ENCODE measurements at regions not wholly inside any gene's neighbourhood (a gene's known extent, or its start where the extent isn't known, plus 50 kb on each side); places are given as distances from the start of the nearest gene placed in this dataset.

DNA sequence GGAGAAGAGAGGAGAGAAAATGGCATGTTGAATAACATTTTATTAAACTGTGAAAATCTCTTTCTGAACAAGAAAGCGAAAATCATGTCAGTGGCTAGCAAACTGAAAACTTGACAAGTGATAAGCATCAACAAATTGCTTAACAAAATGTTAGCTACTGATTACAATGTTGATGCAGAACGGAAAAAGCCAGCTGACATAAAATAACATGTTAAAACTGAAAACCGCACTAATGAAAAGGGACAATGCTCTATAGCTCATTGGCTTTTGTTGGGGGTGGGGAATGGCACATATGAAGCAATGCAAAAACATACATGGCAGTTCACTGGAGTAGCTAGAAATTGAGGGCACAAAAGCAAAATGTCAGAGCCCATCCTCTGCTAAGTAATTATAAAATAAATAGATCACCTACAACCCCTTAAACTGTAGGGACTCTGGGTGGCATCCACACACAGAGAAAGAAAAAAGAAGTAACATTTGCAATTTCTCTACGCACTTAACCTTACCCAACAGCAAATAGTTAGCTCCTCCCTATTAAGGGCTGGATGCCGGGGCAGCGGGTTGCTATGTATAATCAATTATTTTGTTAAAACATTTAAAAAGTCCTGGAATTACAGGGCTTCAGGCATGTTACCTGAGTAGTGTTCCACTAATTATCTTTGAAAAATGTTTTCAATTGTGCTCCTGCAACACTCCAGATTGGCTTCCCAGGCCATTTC is 129.2 kb upstream of the USP15 start:
- intact Hi-C loops (cut with DNase I; ENCODE audit: low total_unique reads): no loop called here
- TF ChIP-seq, protein P1, sequence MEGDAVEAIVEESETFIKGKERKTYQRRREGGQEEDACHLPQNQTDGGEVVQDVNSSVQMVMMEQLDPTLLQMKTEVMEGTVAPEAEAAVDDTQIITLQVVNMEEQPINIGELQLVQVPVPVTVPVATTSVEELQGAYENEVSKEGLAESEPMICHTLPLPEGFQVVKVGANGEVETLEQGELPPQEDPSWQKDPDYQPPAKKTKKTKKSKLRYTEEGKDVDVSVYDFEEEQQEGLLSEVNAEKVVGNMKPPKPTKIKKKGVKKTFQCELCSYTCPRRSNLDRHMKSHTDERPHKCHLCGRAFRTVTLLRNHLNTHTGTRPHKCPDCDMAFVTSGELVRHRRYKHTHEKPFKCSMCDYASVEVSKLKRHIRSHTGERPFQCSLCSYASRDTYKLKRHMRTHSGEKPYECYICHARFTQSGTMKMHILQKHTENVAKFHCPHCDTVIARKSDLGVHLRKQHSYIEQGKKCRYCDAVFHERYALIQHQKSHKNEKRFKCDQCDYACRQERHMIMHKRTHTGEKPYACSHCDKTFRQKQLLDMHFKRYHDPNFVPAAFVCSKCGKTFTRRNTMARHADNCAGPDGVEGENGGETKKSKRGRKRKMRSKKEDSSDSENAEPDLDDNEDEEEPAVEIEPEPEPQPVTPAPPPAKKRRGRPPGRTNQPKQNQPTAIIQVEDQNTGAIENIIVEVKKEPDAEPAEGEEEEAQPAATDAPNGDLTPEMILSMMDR (IDR thresholded peaks at IDR 0.05): no peak
- TF ChIP-seq POLR2A (IDR thresholded peaks at IDR 0.05): no peak
- WGBS, 2 donors: 82% methylated on average over 6 of the region's 6 CpGs

DNA sequence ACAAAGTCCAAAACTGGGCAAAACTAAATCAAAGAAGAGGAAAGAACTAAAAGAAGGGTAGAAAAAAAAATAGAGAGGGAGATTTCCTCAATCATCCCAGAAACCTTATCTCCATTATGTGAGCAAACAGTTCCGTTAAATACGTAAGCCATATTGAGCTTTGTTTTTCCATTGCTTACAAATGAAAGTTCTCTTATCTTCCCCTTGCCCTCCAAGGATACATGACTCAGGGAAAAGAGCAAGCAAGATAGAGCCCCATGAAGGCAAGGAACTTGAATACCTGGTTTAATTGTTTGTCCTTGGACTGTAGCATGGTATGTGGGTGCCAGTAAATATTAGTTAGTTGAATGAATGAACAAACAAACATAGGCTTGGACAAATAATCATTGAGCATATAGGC is 126.8 kb upstream of the USP15 start:
- intact Hi-C loops (cut with DNase I; ENCODE audit: low total_unique reads): no loop called here
- TF ChIP-seq, protein P1 (IDR thresholded peaks at IDR 0.05): no peak
- TF ChIP-seq POLR2A (IDR thresholded peaks at IDR 0.05): no peak
- 96 to 97% methylated on average over 2 of the region's 2 CpGs for WGBS, 2 donors
- H3K4me3 ChIP-seq (ENCODE audit: low read depth, poor library complexity, severe bottlenecking): no peak overlapping the region
- DNase-seq (ENCODE audit: low spot score in 2 of 2): no peak

More for the DNA sequence above, 129.2 kb upstream of the USP15 start:
- H3K4me3 ChIP-seq (ENCODE audit: low read depth, poor library complexity, severe bottlenecking): no peak overlapping the region
- DNase-seq (ENCODE audit: low spot score in 2 of 2): no peak

DNA sequence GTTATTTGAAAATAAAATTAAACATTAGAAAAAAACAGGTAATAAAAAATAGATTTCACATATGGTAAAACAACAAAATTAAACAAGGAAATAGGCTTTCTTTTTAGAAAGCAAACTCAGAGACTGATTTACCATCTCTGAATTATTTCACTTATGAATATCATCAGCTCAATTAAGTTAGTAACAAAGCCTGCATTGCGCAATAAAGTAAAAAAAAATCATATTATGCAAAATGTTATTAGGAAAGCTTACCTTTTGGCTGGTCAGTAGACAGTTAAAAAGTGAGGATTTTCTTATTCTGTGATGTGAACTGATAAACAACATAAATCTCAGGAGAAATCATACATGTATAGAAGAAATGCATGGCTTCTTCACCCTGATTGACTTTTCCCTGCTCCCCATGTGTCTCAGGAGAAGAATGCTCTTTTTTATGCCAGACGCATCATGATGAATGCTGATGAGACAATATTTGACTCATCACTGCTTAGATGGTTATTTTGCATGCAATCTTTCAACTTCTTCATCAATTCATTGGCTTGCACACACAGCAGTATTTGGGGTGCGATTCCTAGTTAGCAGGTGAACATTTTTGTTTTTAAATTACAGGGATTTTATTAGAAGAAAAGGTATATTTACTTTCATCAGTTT is 124.5 kb upstream of the USP15 start:
- no peak for DNase-seq (ENCODE audit: low spot score in 2 of 2)
- TF ChIP-seq POLR2A (IDR thresholded peaks at IDR 0.05): no peak
- TF ChIP-seq, protein P1 (IDR thresholded peaks at IDR 0.05): no peak
- no peak overlapping the region for H3K4me3 ChIP-seq (ENCODE audit: low read depth, poor library complexity, severe bottlenecking)
- WGBS, 2 donors: 68 to 82% methylated on average over 3 of the region's 3 CpGs
- intact Hi-C loops (cut with DNase I; ENCODE audit: low total_unique reads): no loop called here

DNA sequence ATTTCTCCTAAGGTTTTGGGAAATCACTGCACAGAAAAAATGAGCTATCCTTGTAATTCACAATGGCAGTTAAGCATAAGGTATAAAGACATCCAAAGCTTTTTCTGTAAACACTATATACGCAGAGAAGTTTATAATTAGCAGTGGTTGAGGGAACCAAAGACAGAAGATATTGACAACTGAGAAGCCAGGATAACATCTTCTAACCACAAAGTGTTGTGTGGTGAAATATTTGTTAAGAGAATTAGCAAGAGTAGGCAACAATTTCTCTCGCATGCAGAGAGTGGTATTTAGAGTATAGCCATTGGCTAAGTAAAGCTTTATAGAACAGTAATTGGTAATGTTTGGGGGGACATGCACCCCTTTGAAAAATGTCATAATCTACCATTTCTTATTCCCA is 123.7 kb upstream of the USP15 start:
- no peak for DNase-seq (ENCODE audit: low spot score in 2 of 2)
- intact Hi-C loops (cut with DNase I; ENCODE audit: low total_unique reads): no loop called here
- WGBS, 2 donors: 76 to 81% methylated on average over 2 of the region's 2 CpGs
- H3K4me3 ChIP-seq (ENCODE audit: low read depth, poor library complexity, severe bottlenecking): no peak overlapping the region
- TF ChIP-seq POLR2A (IDR thresholded peaks at IDR 0.05): no peak
- TF ChIP-seq, protein P1 (IDR thresholded peaks at IDR 0.05): no peak

DNA sequence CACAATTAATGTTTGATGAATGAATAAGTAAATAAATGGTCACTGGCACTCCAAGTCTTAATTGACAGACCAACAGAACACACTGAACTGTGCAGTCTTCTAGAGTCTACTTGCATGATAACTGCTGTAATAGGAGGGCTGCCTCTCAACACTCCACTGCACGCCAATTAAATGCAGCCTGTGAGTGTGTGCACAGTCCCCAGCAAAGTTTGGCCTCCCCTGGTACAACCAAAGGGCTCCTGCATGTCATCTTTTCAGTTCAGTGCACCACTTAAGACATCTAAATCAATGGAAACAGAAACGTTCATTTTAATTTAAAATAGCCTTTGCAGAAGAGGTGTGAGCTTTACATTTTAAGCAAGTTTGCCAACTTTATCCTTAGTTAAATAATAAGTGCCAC is 121.7 kb upstream of the USP15 start:
- TF ChIP-seq, protein P1 (IDR thresholded peaks at IDR 0.05): no peak
- no peak for TF ChIP-seq POLR2A (IDR thresholded peaks at IDR 0.05)
- no peak for DNase-seq (ENCODE audit: low spot score in 2 of 2)
- no peak overlapping the region for H3K4me3 ChIP-seq (ENCODE audit: low read depth, poor library complexity, severe bottlenecking)
- intact Hi-C loops (cut with DNase I; ENCODE audit: low total_unique reads): no loop called here
- WGBS, 2 donors: 66 to 70% methylated on average over 2 of the region's 2 CpGs
